ENCODE measurements at regions not wholly inside any gene's neighbourhood (a gene's known extent, or its start where the extent isn't known, plus 50 kb on each side); places are given as distances from the start of the nearest gene placed in this dataset.

DNA sequence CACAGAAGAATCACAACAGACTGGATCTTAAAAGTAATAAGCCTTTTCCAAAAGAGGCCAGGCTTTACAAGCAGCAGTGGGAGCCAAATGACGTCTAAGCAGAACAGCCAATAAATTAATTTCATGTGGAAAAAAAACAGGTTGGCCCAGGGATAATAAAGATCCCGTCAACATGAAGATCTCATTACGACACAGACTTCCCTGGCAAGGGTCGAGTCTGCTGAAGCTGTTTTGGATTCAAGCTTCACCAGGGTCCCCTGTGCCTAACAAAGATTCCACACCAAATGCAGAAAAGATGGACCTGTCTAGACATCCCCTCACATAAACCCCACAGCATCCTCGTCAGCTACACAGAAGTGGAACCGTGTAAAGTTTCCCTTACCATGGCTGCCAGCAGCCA lies 215.1 kb upstream of the ZNF507 start:
- TF ChIP-seq, protein P1, sequence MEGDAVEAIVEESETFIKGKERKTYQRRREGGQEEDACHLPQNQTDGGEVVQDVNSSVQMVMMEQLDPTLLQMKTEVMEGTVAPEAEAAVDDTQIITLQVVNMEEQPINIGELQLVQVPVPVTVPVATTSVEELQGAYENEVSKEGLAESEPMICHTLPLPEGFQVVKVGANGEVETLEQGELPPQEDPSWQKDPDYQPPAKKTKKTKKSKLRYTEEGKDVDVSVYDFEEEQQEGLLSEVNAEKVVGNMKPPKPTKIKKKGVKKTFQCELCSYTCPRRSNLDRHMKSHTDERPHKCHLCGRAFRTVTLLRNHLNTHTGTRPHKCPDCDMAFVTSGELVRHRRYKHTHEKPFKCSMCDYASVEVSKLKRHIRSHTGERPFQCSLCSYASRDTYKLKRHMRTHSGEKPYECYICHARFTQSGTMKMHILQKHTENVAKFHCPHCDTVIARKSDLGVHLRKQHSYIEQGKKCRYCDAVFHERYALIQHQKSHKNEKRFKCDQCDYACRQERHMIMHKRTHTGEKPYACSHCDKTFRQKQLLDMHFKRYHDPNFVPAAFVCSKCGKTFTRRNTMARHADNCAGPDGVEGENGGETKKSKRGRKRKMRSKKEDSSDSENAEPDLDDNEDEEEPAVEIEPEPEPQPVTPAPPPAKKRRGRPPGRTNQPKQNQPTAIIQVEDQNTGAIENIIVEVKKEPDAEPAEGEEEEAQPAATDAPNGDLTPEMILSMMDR (IDR thresholded peaks at IDR 0.05): no peak
- TF ChIP-seq POLR2A (IDR thresholded peaks at IDR 0.05): no peak

Data from gastroesophageal sphincter (tissue), 3 donors.